ENCODE measurements at regions not wholly inside any gene's neighbourhood (a gene's known extent, or its start where the extent isn't known, plus 50 kb on each side); places are given as distances from the start of the nearest gene placed in this dataset.

GRCh38 chr6:21869085-21869771 is 275.7 kb downstream of the SOX4 start:
- TF ChIP-seq POLR2A (IDR thresholded peaks at IDR 0.05) (no peak), CTCF (IDR thresholded peaks at IDR 0.05) (no peak)

Measured in heart left ventricle (tissue), 13 donors.